ENCODE measurements at regions not wholly inside any gene's neighbourhood (a gene's known extent, or its start where the extent isn't known, plus 50 kb on each side); places are given as distances from the start of the nearest gene placed in this dataset.
"Not testable (repeated sequence)": the region's sequence is repeated elsewhere in the genome, so short reads cannot be mapped to it uniquely, and the experiment has no call there.

DNA sequence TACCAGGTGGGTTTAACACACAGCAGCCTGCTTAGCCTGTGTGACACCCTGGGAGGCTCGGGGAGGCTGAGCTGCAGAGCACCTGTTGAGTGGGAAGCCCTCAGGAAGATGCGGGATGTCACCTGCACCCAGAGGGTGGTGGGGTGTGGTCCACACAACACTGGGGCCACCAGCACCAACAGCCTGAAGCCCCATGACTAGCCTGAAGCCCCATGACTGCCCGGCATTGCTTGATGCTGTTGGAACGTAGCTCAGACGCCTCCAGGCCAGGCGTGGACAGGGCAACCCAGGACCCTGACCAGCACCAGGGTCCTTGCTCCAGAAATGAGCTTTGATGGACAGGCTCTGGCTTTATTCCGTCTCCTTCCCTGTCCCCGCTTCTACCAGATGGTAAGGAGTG, 76.3 kb upstream of the ZNF469 start:
- no peaks in the 10 kb centered on the region for H3K4me1 ChIP-seq (ENCODE audit: insufficient read depth, low read length)
- H3K27ac ChIP-seq (ENCODE audit: low read depth, low read length): no peak overlapping the region
- Mint-ChIP-seq H3K4me3 (no peak overlapping the region), H3K9me3 (no peaks in the 10 kb centered on the region), H3K4me1 (no peaks in the 10 kb centered on the region), H3K27ac (no peak overlapping the region), H3K36me3 (no peaks in the 10 kb centered on the region), H3K27me3 (peaks cover 12 to 43% of the 10 kb centered on the region in 2 donors)
- ChIA-PET POLR2A (no interaction called here), CTCF (no interaction called here)
- no peaks in the 10 kb centered on the region for H3K36me3 ChIP-seq (ENCODE audit: insufficient read depth, low read length)
- no peak overlapping the region for H3K4me3 ChIP-seq (ENCODE audit: low read length)
- no peaks in the 10 kb centered on the region for H3K27me3 ChIP-seq (ENCODE audit: insufficient read depth, low read length, poor library complexity, severe bottlenecking)
- H3K9me3 ChIP-seq (ENCODE audit: low read length): no peaks in the 10 kb centered on the region
- no peak for DNase-seq

DNA sequence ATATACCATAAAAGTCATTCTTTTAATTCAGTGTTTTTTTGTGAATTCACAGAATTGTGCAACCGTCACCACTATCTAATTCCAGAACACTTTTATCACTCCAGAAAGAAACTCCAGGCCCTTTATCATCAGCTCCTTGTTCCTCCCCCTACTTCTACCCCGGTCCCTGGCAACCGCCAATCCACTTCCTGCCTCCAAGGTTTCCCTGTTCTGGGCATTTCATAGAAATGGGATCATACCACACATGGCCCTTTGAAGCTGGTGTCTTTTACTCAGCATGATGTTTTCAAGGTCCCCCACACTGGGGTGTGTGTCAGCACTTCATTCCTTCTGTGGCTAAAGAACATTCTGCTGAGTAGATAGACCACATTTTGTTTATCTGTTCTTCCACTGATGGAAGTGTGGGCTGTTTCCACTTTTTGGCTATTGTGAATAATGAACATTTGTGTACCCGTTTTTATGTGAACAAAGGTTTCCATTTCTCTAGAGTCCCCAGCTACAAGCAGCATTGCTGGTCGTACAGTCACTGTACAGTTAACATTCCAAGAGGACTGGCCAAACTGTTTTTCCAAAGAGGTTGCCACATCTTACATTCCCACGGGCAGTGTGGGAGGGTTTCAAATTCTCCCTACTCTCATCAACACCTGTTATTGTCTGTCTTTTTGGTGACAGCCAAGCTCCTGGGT, 75.8 kb upstream of the ZNF469 start:
- H3K4me3 Mint-ChIP-seq: no peak overlapping the region
- H3K36me3 Mint-ChIP-seq: no peaks in the 10 kb centered on the region
- peaks cover 8 to 40% of the 10 kb centered on the region in 2 donors for H3K27me3 Mint-ChIP-seq
- Histone ChIP-seq H3K27me3 (ENCODE audit: insufficient read depth, low read length, poor library complexity, severe bottlenecking) (no peaks in the 10 kb centered on the region), H3K27ac (ENCODE audit: low read depth, low read length) (no peak overlapping the region), H3K36me3 (ENCODE audit: insufficient read depth, low read length) (no peaks in the 10 kb centered on the region), H3K4me3 (ENCODE audit: low read length) (no peak overlapping the region), H3K9me3 (ENCODE audit: low read length) (no peaks in the 10 kb centered on the region), H3K4me1 (ENCODE audit: insufficient read depth, low read length) (no peaks in the 10 kb centered on the region)
- no peaks in the 10 kb centered on the region for H3K9me3 Mint-ChIP-seq
- H3K4me1 Mint-ChIP-seq: no peaks in the 10 kb centered on the region
- POLR2A ChIA-PET: no interaction called here
- no peak for DNase-seq
- CTCF ChIA-PET: no interaction called here
- H3K27ac Mint-ChIP-seq: no peak overlapping the region

DNA sequence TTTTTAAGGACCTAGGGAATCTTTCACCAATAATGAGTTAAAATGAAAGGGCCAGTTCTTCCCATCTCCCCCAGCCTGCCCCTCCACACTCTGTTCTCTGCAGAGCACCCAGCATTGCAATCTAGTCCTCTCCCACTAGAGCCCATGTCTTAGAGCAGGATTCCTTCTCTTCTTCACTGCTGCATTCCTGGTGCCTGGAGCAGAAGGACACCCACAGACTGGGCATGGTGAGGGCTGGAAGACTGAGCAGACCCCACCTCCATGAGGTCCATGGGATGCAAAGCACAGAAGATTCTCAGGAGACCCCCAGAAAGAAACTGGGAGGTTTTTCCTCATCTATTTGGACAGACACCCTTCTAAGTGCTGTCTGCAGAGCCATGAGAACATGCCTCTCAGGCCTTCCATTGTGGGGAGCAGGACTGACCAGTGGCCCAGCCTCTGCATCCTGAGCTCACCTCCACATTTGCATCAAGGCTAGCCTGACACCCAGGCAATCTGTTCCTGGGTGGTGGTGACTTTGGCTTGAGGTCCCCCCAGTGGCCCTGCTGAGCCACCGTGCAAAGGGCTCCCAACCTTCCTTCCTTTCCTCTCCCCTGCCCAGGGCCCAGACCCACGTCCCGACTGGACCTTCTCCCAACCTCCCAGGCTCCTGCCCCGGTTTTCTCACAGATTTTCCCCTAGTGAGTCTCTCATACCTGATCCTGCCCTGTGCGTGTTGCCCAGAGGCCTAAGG, 74.2 kb upstream of the ZNF469 start:
- Histone ChIP-seq H3K4me1 (ENCODE audit: insufficient read depth, low read length) (no peaks in the 10 kb centered on the region), H3K36me3 (ENCODE audit: insufficient read depth, low read length) (no peaks in the 10 kb centered on the region), H3K27me3 (ENCODE audit: insufficient read depth, low read length, poor library complexity, severe bottlenecking) (no peaks in the 10 kb centered on the region), H3K4me3 (ENCODE audit: low read length) (no peak overlapping the region), H3K9me3 (ENCODE audit: low read length) (no peaks in the 10 kb centered on the region), H3K27ac (ENCODE audit: low read depth, low read length) (no peak overlapping the region)
- no peak overlapping the region for H3K4me3 Mint-ChIP-seq
- no peaks in the 10 kb centered on the region for H3K4me1 Mint-ChIP-seq
- H3K27me3 Mint-ChIP-seq: peaks cover 12 to 34% of the 10 kb centered on the region in 2 donors
- ChIA-PET CTCF (no interaction called here), POLR2A (no interaction called here)
- DNase-seq: no peak
- H3K27ac Mint-ChIP-seq: peak overlapping the region in 2 of 8 donors; percentile 34 to 57
- peaks cover 0 to 5% (median 2%) of the 10 kb centered on the region in 5 donors for H3K9me3 Mint-ChIP-seq
- peaks cover 0 to 1% (median 0%) of the 10 kb centered on the region in 3 donors for H3K36me3 Mint-ChIP-seq

- no peaks in the 10 kb centered on the region for H3K36me3 ChIP-seq (ENCODE audit: insufficient read depth, low read length)
- no peaks in the 10 kb centered on the region for H3K27me3 ChIP-seq (ENCODE audit: insufficient read depth, low read length, poor library complexity, severe bottlenecking)
- Mint-ChIP-seq H3K9me3 (peaks cover 0 to 5% (median 2%) of the 10 kb centered on the region in 5 donors), H3K4me3 (no peak overlapping the region), H3K27ac (no peak overlapping the region), H3K36me3 (peaks cover 0 to 1% (median 0%) of the 10 kb centered on the region in 3 donors), H3K27me3 (peaks cover 12 to 34% of the 10 kb centered on the region in 2 donors), H3K4me1 (no peaks in the 10 kb centered on the region)
- H3K4me3 ChIP-seq (ENCODE audit: low read length): no peak overlapping the region
- ChIA-PET POLR2A (no interaction called here), CTCF (no interaction called here)
- no peak for DNase-seq
- no peak overlapping the region for H3K27ac ChIP-seq (ENCODE audit: low read depth, low read length)
- H3K9me3 ChIP-seq (ENCODE audit: low read length): no peaks in the 10 kb centered on the region
- H3K4me1 ChIP-seq (ENCODE audit: insufficient read depth, low read length): no peaks in the 10 kb centered on the region
Measured at GRCh38 chr16:88309174-88309907, 73.4 kb upstream of the ZNF469 start.

DNA sequence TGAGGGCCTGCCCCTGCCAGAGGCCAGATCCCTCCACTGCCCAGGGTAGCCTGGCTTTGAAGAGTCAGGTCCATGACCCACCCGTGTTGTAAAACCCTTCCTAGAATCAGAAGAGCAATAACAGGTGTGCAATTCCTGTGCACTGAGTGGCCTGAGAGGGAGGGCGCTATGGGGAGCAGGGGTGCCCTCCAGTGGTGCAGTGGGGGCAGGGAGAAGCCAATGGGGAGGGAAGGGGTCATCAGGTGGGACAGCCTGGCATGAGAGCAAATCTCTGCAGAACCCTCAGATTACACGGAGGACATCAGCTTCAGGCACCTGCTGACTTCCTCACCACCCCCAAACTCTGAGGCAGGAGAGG, 72.9 kb upstream of the ZNF469 start:
- Mint-ChIP-seq H3K27me3 (peaks cover 12 to 34% of the 10 kb centered on the region in 2 donors), H3K4me1 (no peaks in the 10 kb centered on the region), H3K27ac (no peak overlapping the region), H3K36me3 (peaks cover 0 to 1% (median 0%) of the 10 kb centered on the region in 3 donors), H3K4me3 (no peak overlapping the region), H3K9me3 (peaks cover 0 to 5% (median 2%) of the 10 kb centered on the region in 5 donors)
- H3K27ac ChIP-seq (ENCODE audit: low read depth, low read length): no peak overlapping the region
- no peaks in the 10 kb centered on the region for H3K4me1 ChIP-seq (ENCODE audit: insufficient read depth, low read length)
- POLR2A ChIA-PET: no interaction called here
- CTCF ChIA-PET: no interaction called here
- no peak overlapping the region for H3K4me3 ChIP-seq (ENCODE audit: low read length)
- H3K27me3 ChIP-seq (ENCODE audit: insufficient read depth, low read length, poor library complexity, severe bottlenecking): no peaks in the 10 kb centered on the region
- no peaks in the 10 kb centered on the region for H3K36me3 ChIP-seq (ENCODE audit: insufficient read depth, low read length)
- H3K9me3 ChIP-seq (ENCODE audit: low read length): no peaks in the 10 kb centered on the region
- DNase-seq: no peak

GRCh38 chr16:88310796-88311605, 71.8 kb upstream of the ZNF469 start:
- no peak overlapping the region for H3K4me3 Mint-ChIP-seq
- Histone ChIP-seq H3K27ac (ENCODE audit: low read depth, low read length) (no peak overlapping the region), H3K4me1 (ENCODE audit: insufficient read depth, low read length) (no peaks in the 10 kb centered on the region), H3K9me3 (ENCODE audit: low read length) (no peaks in the 10 kb centered on the region), H3K36me3 (ENCODE audit: insufficient read depth, low read length) (no peaks in the 10 kb centered on the region), H3K4me3 (ENCODE audit: low read length) (no peak overlapping the region), H3K27me3 (ENCODE audit: insufficient read depth, low read length, poor library complexity, severe bottlenecking) (no peaks in the 10 kb centered on the region)
- ChIA-PET POLR2A (no interaction called here), CTCF (no interaction called here)
- H3K4me1 Mint-ChIP-seq: no peaks in the 10 kb centered on the region
- H3K36me3 Mint-ChIP-seq: peaks cover 0 to 1% (median 0%) of the 10 kb centered on the region in 3 donors
- DNase-seq: no peak
- H3K27me3 Mint-ChIP-seq: peaks cover 12 to 34% of the 10 kb centered on the region in 2 donors
- H3K9me3 Mint-ChIP-seq: peaks cover 0 to 5% (median 2%) of the 10 kb centered on the region in 5 donors
- no peak overlapping the region for H3K27ac Mint-ChIP-seq

GRCh38 chr16:88311860-88312259, 70.9 kb upstream of the ZNF469 start:
- H3K9me3 ChIP-seq (ENCODE audit: low read length); H3K36me3 ChIP-seq (ENCODE audit: insufficient read depth, low read length); H3K4me1 Mint-ChIP-seq; POLR2A ChIA-PET; DNase-seq; H3K27ac Mint-ChIP-seq; H3K4me3 ChIP-seq (ENCODE audit: low read length); H3K9me3 Mint-ChIP-seq; H3K4me1 ChIP-seq (ENCODE audit: insufficient read depth, low read length); H3K27ac ChIP-seq (ENCODE audit: low read depth, low read length); H3K27me3 ChIP-seq (ENCODE audit: insufficient read depth, low read length, poor library complexity, severe bottlenecking); H3K36me3 Mint-ChIP-seq; H3K4me3 Mint-ChIP-seq; CTCF ChIA-PET: not testable (repeated sequence)
- H3K27me3 Mint-ChIP-seq: peaks cover 12 to 32% of the 10 kb centered on the region in 2 donors

- Mint-ChIP-seq H3K4me3 (no peak overlapping the region), H3K9me3 (peaks cover 0 to 5% (median 2%) of the 10 kb centered on the region in 5 donors), H3K27ac (no peak overlapping the region), H3K4me1 (no peaks in the 10 kb centered on the region), H3K36me3 (peaks cover 0 to 1% (median 0%) of the 10 kb centered on the region in 3 donors), H3K27me3 (peaks cover 15 to 29% of the 10 kb centered on the region in 2 donors)
- no peak overlapping the region for H3K27ac ChIP-seq (ENCODE audit: low read depth, low read length)
- no peak overlapping the region for H3K4me3 ChIP-seq (ENCODE audit: low read length)
- no peaks in the 10 kb centered on the region for H3K27me3 ChIP-seq (ENCODE audit: insufficient read depth, low read length, poor library complexity, severe bottlenecking)
- H3K9me3 ChIP-seq (ENCODE audit: low read length): no peaks in the 10 kb centered on the region
- no peaks in the 10 kb centered on the region for H3K36me3 ChIP-seq (ENCODE audit: insufficient read depth, low read length)
- no peak for DNase-seq
- POLR2A ChIA-PET: no interaction called here
- CTCF ChIA-PET: no interaction called here
- H3K4me1 ChIP-seq (ENCODE audit: insufficient read depth, low read length): no peaks in the 10 kb centered on the region
Measured at GRCh38 chr16:88312732-88313131, 70.0 kb upstream of the ZNF469 start.
